Stimulated activated CD4-positive, alpha-beta T cell treated with anti-CD3 and anti-CD28 coated beads, Interleukin-12 subunit alpha, Interleukin-12 subunit beta, amount 100 ng/mL, for 4 hours (primary cell): ENCODE measurements at regions not wholly inside any gene's neighbourhood (a gene's known extent, or its start where the extent isn't known, plus 50 kb on each side); places are given as distances from the start of the nearest gene placed in this dataset.

ENCODE experiments used
- DNase-seq: peaks from one replicate; pipeline ENCODE4 v3.0.0-alpha.2; 2020

- no peak for DNase-seq
Measured at GRCh38 chr6:137737836-137738596, 129.0 kb upstream of the TNFAIP3 start.

GRCh38 chr6:137738931-137739504, 128.0 kb upstream of the TNFAIP3 start:
- DNase-seq = no peak

- DNase-seq = no peak
Measured at GRCh38 chr6:137739544-137739943, 127.5 kb upstream of the TNFAIP3 start.

- no peak for DNase-seq
Measured at GRCh38 chr6:137740091-137740755, 126.8 kb upstream of the TNFAIP3 start.

GRCh38 chr6:137740967-137741761, 125.9 kb upstream of the TNFAIP3 start:
- DNase-seq = no peak

GRCh38 chr6:137743493-137743892, 123.6 kb upstream of the TNFAIP3 start:
- DNase-seq = no peak

GRCh38 chr6:137744877-137745276, 122.2 kb upstream of the TNFAIP3 start:
- no peak for DNase-seq

GRCh38 chr6:137745321-137745720, 121.7 kb upstream of the TNFAIP3 start:
- no peak for DNase-seq

GRCh38 chr6:137746264-137746663, 120.8 kb upstream of the TNFAIP3 start:
- DNase-seq = no peak

GRCh38 chr6:137749696-137750211, 117.3 kb upstream of the TNFAIP3 start:
- no peak for DNase-seq

GRCh38 chr6:137750297-137750696, 116.8 kb upstream of the TNFAIP3 start:
- DNase-seq = no peak

- DNase-seq = no peak
Measured at GRCh38 chr6:137751768-137752560, 115.1 kb upstream of the TNFAIP3 start.

- DNase-seq = no peak
Measured at GRCh38 chr6:137754366-137754765, 112.7 kb upstream of the TNFAIP3 start.

- no peak for DNase-seq
Measured at GRCh38 chr6:137754866-137755265, 112.2 kb upstream of the TNFAIP3 start.

- no peak for DNase-seq
Measured at GRCh38 chr6:137755284-137755683, 111.8 kb upstream of the TNFAIP3 start.

- no peak for DNase-seq
Measured at GRCh38 chr6:137756788-137757187, 110.3 kb upstream of the TNFAIP3 start.

GRCh38 chr6:137758661-137759060, 108.4 kb upstream of the TNFAIP3 start:
- no peak for DNase-seq

- DNase-seq = no peak
Measured at GRCh38 chr6:137759624-137760023, 107.4 kb upstream of the TNFAIP3 start.

- no peak for DNase-seq
Measured at GRCh38 chr6:137761072-137761471, 106.0 kb upstream of the TNFAIP3 start.

- no peak for DNase-seq
Measured at GRCh38 chr6:137761487-137761886, 105.6 kb upstream of the TNFAIP3 start.

GRCh38 chr6:137762168-137763090, 104.6 kb upstream of the TNFAIP3 start:
- DNase-seq = no peak
